ENCODE measurements at regions not wholly inside any gene's neighbourhood (a gene's known extent, or its start where the extent isn't known, plus 50 kb on each side); places are given as distances from the start of the nearest gene placed in this dataset.
A peak's percentile ranks its signal among the peaks of the same experiment; 100 is the strongest.

GRCh38 chr10:78754269-78755062 lies 314.3 kb upstream of the ZMIZ1 start:
- intact Hi-C loops (cut with DNase I): no loop called here
- Histone ChIP-seq H3K36me3 (no peaks in the 10 kb centered on the region), H3K27me3 (no peaks in the 10 kb centered on the region), H3K9me3 (no peaks in the 10 kb centered on the region), H3K27ac (no peak overlapping the region), H3K4me1 (peaks cover 0 to 20% (median 7%) of the 10 kb centered on the region in 4 donors), H3K4me3 (no peak overlapping the region)
- WGBS (ENCODE audit: insufficient coverage, low coverage, low lambda C conversion rate, missing lambda C conversion rate): 31% methylated on average over 11 of the region's 11 CpGs
- TF ChIP-seq, protein P1, sequence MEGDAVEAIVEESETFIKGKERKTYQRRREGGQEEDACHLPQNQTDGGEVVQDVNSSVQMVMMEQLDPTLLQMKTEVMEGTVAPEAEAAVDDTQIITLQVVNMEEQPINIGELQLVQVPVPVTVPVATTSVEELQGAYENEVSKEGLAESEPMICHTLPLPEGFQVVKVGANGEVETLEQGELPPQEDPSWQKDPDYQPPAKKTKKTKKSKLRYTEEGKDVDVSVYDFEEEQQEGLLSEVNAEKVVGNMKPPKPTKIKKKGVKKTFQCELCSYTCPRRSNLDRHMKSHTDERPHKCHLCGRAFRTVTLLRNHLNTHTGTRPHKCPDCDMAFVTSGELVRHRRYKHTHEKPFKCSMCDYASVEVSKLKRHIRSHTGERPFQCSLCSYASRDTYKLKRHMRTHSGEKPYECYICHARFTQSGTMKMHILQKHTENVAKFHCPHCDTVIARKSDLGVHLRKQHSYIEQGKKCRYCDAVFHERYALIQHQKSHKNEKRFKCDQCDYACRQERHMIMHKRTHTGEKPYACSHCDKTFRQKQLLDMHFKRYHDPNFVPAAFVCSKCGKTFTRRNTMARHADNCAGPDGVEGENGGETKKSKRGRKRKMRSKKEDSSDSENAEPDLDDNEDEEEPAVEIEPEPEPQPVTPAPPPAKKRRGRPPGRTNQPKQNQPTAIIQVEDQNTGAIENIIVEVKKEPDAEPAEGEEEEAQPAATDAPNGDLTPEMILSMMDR (IDR thresholded peaks at IDR 0.05): no peak
- no peak for TF ChIP-seq POLR2A (IDR thresholded peaks at IDR 0.05)
- ATAC-seq (no peak), DNase-seq (no peak)

GRCh38 chr10:78755063-78755701 lies 313.6 kb upstream of the ZMIZ1 start:
- DNase-seq: no peak
- no peak for ATAC-seq
- Histone ChIP-seq H3K4me1 (peaks cover 0 to 20% (median 7%) of the 10 kb centered on the region in 4 donors), H3K36me3 (no peaks in the 10 kb centered on the region), H3K9me3 (no peaks in the 10 kb centered on the region), H3K27me3 (no peaks in the 10 kb centered on the region), H3K27ac (no peak overlapping the region), H3K4me3 (no peak overlapping the region)
- 83% methylated on average over 8 of the region's 12 CpGs for WGBS (ENCODE audit: insufficient coverage, low coverage, low lambda C conversion rate, missing lambda C conversion rate)
- intact Hi-C loops (cut with DNase I): no loop called here
- TF ChIP-seq, protein P1 (IDR thresholded peaks at IDR 0.05): no peak

DNA sequence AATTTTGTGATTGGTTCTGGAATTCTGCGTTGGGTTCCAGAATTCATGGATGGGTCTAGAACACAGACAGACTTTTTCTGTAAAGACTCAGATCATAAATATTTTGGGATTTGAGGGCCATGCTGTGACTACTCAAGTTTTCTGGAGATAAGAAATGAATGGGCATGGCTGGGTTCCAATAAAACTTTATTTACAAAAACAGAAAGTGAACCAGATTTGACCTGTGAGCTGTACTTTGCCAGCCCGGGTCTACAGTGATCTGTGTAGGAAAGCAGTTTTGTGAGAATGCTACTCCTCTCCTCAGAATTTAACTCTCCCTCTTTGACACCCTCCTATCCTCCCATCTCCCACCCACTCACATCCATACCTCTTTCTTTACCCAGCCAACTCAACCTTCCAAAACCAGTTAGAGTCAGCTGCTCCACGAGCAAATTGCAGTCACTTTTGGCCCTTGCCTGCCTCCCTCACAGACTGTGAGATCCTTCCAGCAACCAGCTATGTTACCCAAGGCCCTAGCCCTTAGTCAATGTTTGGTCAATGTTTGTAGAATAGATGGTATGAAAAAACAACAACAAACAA lies 312.8 kb upstream of the ZMIZ1 start:
- H3K4me1 ChIP-seq: peaks cover 0 to 20% (median 7%) of the 10 kb centered on the region in 4 donors
- DNase-seq (no peak), ATAC-seq (no peak)
- intact Hi-C loops (cut with DNase I): no loop called here
- H3K27me3 ChIP-seq: no peaks in the 10 kb centered on the region
- TF ChIP-seq, protein P1 (IDR thresholded peaks at IDR 0.05): no peak
- no peak for TF ChIP-seq POLR2A (IDR thresholded peaks at IDR 0.05)
- H3K27ac ChIP-seq: no peak overlapping the region
- WGBS (ENCODE audit: insufficient coverage, low coverage, low lambda C conversion rate, missing lambda C conversion rate): 62% methylated on average over 3 of the region's 3 CpGs
- no peaks in the 10 kb centered on the region for H3K36me3 ChIP-seq
- no peaks in the 10 kb centered on the region for H3K9me3 ChIP-seq
- H3K4me3 ChIP-seq: no peak overlapping the region

DNA sequence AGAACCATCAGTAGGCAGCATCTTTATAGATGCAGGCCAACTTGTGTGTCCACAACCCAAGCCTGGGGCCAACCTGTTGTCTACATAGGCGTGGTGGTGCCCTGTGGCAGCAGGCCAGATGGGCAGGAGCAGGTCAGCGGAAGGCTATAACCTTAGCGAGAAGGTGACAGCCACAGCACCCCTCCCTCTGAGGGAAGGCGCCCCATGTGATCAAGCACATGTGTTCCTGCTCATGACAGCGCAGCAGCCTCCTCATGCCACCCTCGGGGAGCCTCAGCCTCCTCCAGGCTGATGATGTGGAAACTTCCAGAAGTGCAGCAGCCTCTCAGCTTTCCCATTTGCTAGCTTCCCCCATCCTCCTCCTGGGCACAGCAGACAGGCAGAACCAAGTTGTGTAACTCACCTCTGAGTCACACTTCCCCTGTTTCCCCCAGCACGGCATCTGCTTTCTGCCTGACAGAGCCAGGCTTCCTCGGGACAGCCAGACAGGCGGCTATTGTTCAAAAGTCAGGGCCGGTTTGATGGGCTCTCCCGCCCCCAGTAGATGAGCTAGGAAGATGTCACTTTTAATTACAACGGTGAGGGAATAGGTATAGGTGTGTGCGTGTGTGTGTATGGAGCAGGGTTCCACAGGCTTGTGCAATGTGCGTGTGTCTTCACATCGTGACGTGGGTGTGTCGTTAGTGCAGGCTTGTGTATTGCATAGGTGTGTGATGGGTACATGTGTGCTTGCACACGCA lies 312.0 kb upstream of the ZMIZ1 start:
- DNase-seq: peak; percentile 75 to 86 (median 86)
- H3K27ac ChIP-seq: peak overlapping the region in 1 of 3 donors; percentile 12
- 33% methylated on average over 10 of the region's 18 CpGs for WGBS (ENCODE audit: insufficient coverage, low coverage, low lambda C conversion rate, missing lambda C conversion rate)

More for the DNA sequence above, 312.0 kb upstream of the ZMIZ1 start:
- TF ChIP-seq, protein P1 (IDR thresholded peaks at IDR 0.05): no peak
- no peak for TF ChIP-seq POLR2A (IDR thresholded peaks at IDR 0.05)
- Histone ChIP-seq H3K4me1 (peaks cover 0 to 20% (median 7%) of the 10 kb centered on the region in 4 donors), H3K36me3 (no peaks in the 10 kb centered on the region), H3K9me3 (no peaks in the 10 kb centered on the region), H3K27me3 (no peaks in the 10 kb centered on the region), H3K4me3 (no peak overlapping the region)
- peak; percentile 91 to 95 (median 92) for ATAC-seq
- intact Hi-C loops (cut with DNase I): no loop called here

Data from right lobe of liver (tissue), 6 donors.